ENCODE measurements at regions not wholly inside any gene's neighbourhood (a gene's known extent, or its start where the extent isn't known, plus 50 kb on each side); places are given as distances from the start of the nearest gene placed in this dataset.

- DNase-seq (ENCODE audit: low spot score): no peak
- no peak for TF ChIP-seq CTCF (IDR thresholded peaks at IDR 0.05; ENCODE audit: extremely low read depth, insufficient read depth, missing control alignments)
- in situ Hi-C loops (cut with MboI; ENCODE audit: low pct_unique_long_range_greater_than_20kb, low sequenced_read_pairs, unreplicated experiment): no loop called here
Observed at GRCh38 chr4:42205541-42205940, 53.1 kb upstream of the BEND4 start.

DNA sequence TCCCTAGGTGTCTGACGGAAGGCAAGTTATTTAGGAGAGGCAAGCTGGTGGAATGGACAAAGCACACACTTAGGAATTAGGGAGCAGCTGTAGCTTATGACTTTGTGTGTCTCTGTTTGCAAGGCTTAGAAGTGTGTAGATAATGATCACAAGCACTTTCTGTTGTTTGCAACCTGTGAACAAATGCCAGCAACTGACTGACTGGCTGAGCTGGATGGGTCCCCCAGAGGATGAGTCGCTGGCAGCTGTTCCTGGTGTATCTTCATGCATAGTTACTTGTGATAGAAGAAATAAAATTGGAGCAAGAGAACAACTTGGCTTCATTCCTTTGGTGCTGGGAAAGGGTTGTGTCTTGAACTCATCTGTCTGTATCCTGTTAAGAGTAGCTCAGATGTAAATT is 64.2 kb upstream of the BEND4 start:
- in situ Hi-C loops (cut with MboI; ENCODE audit: low pct_unique_long_range_greater_than_20kb, low sequenced_read_pairs, unreplicated experiment): no loop called here
- DNase-seq (ENCODE audit: low spot score): no peak
- TF ChIP-seq CTCF (IDR thresholded peaks at IDR 0.05; ENCODE audit: extremely low read depth, insufficient read depth, missing control alignments): no peak

DNA sequence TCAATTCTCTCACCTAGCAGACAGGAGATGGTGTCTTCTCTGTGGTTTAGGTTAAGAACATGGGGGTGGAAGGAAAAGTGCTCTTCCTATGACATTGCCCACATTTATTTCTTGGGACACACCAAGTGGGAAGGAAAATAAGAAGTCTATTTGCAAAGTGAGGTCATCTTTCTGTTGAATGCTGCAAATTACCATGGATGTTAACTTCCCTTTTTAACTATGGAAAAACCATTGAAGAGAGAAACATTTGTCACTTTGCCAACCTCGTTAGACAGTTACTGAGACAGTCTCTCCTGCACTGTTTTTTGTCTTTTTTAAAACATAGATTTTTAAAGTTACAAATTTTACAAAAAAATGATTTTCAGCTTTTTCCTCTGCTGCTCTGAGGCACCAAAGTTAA is 72.8 kb upstream of the BEND4 start:
- in situ Hi-C loops (cut with MboI; ENCODE audit: low pct_unique_long_range_greater_than_20kb, low sequenced_read_pairs, unreplicated experiment): no loop called here
- TF ChIP-seq CTCF (IDR thresholded peaks at IDR 0.05; ENCODE audit: extremely low read depth, insufficient read depth, missing control alignments): no peak
- DNase-seq (ENCODE audit: low spot score): no peak

- peak; percentile 5 for TF ChIP-seq CTCF (IDR thresholded peaks at IDR 0.05; ENCODE audit: extremely low read depth, insufficient read depth, missing control alignments)
- in situ Hi-C loops (cut with MboI; ENCODE audit: low pct_unique_long_range_greater_than_20kb, low sequenced_read_pairs, unreplicated experiment): no loop called here
- DNase-seq (ENCODE audit: low spot score): no peak
Observed at GRCh38 chr4:42234817-42235216, 82.4 kb upstream of the BEND4 start.

GRCh38 chr4:42235304-42236021 is 83.0 kb upstream of the BEND4 start:
- DNase-seq (ENCODE audit: low spot score): no peak
- TF ChIP-seq CTCF (IDR thresholded peaks at IDR 0.05; ENCODE audit: extremely low read depth, insufficient read depth, missing control alignments): no peak
- in situ Hi-C loops (cut with MboI; ENCODE audit: low pct_unique_long_range_greater_than_20kb, low sequenced_read_pairs, unreplicated experiment): no loop called here

DNA sequence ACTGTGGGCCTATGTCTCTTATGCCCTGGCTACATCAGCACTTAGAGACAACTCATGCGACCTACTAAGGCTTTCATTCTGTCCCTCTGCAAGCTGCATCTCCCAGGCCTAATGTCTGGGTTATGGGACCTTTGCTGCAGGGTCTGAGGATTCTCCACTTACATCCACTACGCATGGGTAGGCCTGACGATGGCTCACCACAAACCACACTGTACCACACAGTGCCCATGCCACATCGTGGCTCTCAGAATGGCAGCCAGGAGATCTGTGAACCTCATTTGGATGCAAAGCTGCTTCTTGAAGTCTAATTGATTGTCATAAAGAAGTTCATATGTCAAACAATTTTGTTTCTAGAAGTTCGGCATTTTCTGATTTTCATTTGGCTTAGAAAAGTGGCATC is 84.6 kb upstream of the BEND4 start:
- TF ChIP-seq CTCF (IDR thresholded peaks at IDR 0.05; ENCODE audit: extremely low read depth, insufficient read depth, missing control alignments): no peak
- in situ Hi-C loops (cut with MboI; ENCODE audit: low pct_unique_long_range_greater_than_20kb, low sequenced_read_pairs, unreplicated experiment): no loop called here
- no peak for DNase-seq (ENCODE audit: low spot score)

Measured in GM13977 (cell line).